HCT116 (cell line): ENCODE measurements at regions not wholly inside any gene's neighbourhood (a gene's known extent, or its start where the extent isn't known, plus 50 kb on each side); places are given as distances from the start of the nearest gene placed in this dataset.

Experiments
- ATAC-seq: fragments of 200-7000 bp; cut with Tn5 transposase; 2 replicates; pipeline ENCODE4 v1.9.1; 2020; ENCODE audit warnings: mild to moderate bottlenecking, moderate library complexity
- BruUV-seq: library from RNA; stranded (reverse); fragments of 400-500 nt; replicated peaks from 2 replicates; lab custom pipeline; 2021; lab: Mats Ljungman, UMichigan
- CTCF ChIA-PET: fragments of 300-600 bp; sonication (Branson Sonifier 250); formaldehyde crosslinking; loops from one replicate; lab custom pipeline; 2021; ENCODE audit warnings: antibody characterized with exemption; lab: Charles Lee
- POLR2A ChIA-PET: fragments of 300-600, 350-600 bp; sonication (Branson Sonifier 250); formaldehyde crosslinking; loops from one replicate; lab custom pipeline; 2021; ENCODE audit warnings: antibody characterized with exemption; lab: Charles Lee
- RAD21 ChIA-PET, 2 experiments: fragments of 300-600 bp; sonication (Branson Sonifier 250); formaldehyde crosslinking; loops; one replicate each; lab custom pipeline; 2023; ENCODE audit warnings: low total read pairs in 2 of 2; ENCODE audit not compliant: uncharacterized antibody in 2 of 2, unreplicated experiment in 2 of 2, low non-redundant PET in 1 of 2; lab: Charles Lee
- DNase-seq: peaks from one replicate; pipeline ENCODE4 v3.0.0-alpha.2; 2010; ENCODE audit warnings: low read depth, low spot score
- H2AFZ ChIP-seq: fragments of 200-600 bp; shearing (Covaris generic), sonication (generic); 2 replicates; pipeline ENCODE4 v1.6.1; 2017; ENCODE audit warnings: low read depth, mixed run types, mixed read lengths, antibody characterized with exemption, low read length; ENCODE audit not compliant: poor library complexity, severe bottlenecking
- H3K27ac ChIP-seq: 2 replicates; pipeline ENCODE4 v1.5.1; 2012; ENCODE audit warnings: low read depth, low read length
- H3K27me3 ChIP-seq: fragments of 200-600 bp; sonication (generic); 2 replicates; pipeline ENCODE4 v1.6.1; 2016; ENCODE audit warnings: mixed run types, low read length, mixed read lengths; ENCODE audit not compliant: insufficient read depth
- H3K36me3 ChIP-seq, 2 experiments: fragments of 200-500 bp in 1 of 2; fragments of 200-600 bp in 1 of 2; sonication (Bioruptor generic) in 1 of 2; sonication (generic) in 1 of 2; 2 replicates each; pipeline versions ENCODE4 v1.5.1 to v1.6.1; 2014 to 2016; ENCODE audit warnings: low read length in 2 of 2, inconsistent platforms in 1 of 2, mixed read lengths in 1 of 2, mixed run types in 1 of 2; ENCODE audit not compliant: insufficient read depth in 2 of 2, control insufficient read depth in 1 of 2
- H3K4me1 ChIP-seq, 2 experiments: fragments of 200-600 bp in 1 of 2; sonication (generic) in 1 of 2; 2 replicates each; pipeline versions ENCODE4 v1.5.1 to v1.6.1; 2012 to 2017; ENCODE audit warnings: low read length in 2 of 2, inconsistent platforms in 1 of 2, mild to moderate bottlenecking in 1 of 2, mixed read lengths in 1 of 2, mixed run types in 1 of 2, moderate library complexity in 1 of 2; ENCODE audit not compliant: insufficient read depth in 2 of 2, control insufficient read depth in 1 of 2
- H3K4me2 ChIP-seq: fragments of 200-600 bp; sonication (generic); 2 replicates; pipeline ENCODE4 v1.6.1; 2017; ENCODE audit warnings: mixed run types, low read length, mixed read lengths
- H3K4me3 ChIP-seq, 2 experiments: fragments of 200-600 bp in 1 of 2; sonication (generic) in 1 of 2; replicated peaks in 1 of 2; 2 replicates each; pipeline ENCODE4 v1.5.1; 2011 to 2016; ENCODE audit warnings: low read length in 2 of 2, control low read depth in 1 of 2, low read depth in 1 of 2, mild to moderate bottlenecking in 1 of 2, mixed read lengths in 1 of 2, mixed run types in 1 of 2
- H3K79me2 ChIP-seq: fragments of 200-600 bp; sonication (generic); 2 replicates; pipeline ENCODE4 v1.6.1; 2017; ENCODE audit warnings: mild to moderate bottlenecking, mixed run types, low read length, moderate library complexity, mixed read lengths; ENCODE audit not compliant: insufficient read depth
- H3K9ac ChIP-seq: fragments of 200-600 bp; sonication (generic); 2 replicates; pipeline ENCODE4 v1.6.1; 2016; ENCODE audit warnings: low read length, mixed read lengths
- H3K9me2 ChIP-seq: fragments of 200-600 bp; sonication (generic), shearing (Covaris generic); 2 replicates; pipeline ENCODE4 v1.6.1; 2017; ENCODE audit warnings: mixed run types, mild to moderate bottlenecking, moderate library complexity; ENCODE audit not compliant: insufficient read depth
- H3K9me3 ChIP-seq, 2 experiments: fragments of 200-500 bp in 1 of 2; fragments of 200-600 bp in 1 of 2; sonication (Bioruptor generic) in 1 of 2; sonication (generic) in 1 of 2; 2 replicates each; pipeline ENCODE4 v1.6.1; 2014 to 2017; ENCODE audit warnings: low read length in 2 of 2, mixed read lengths in 2 of 2, inconsistent platforms in 1 of 2, low read depth in 1 of 2, mild to moderate bottlenecking in 1 of 2, mixed run types in 1 of 2, moderate library complexity in 1 of 2; ENCODE audit not compliant: control insufficient read depth in 1 of 2, insufficient read depth in 1 of 2
- H4K20me1 ChIP-seq: fragments of 200-600 bp; sonication (generic), shearing (Covaris generic); 2 replicates; pipeline ENCODE4 v1.6.1; 2017; ENCODE audit warnings: mixed run types, mild to moderate bottlenecking, moderate library complexity; ENCODE audit not compliant: insufficient read depth
- EGR1 ChIP-seq: IDR thresholded peaks from 2 replicates; pipeline ENCODE4 v1.6.1; 2012; ENCODE audit warnings: low read depth
- FOSL1 ChIP-seq: IDR thresholded peaks from 2 replicates; pipeline ENCODE4 v1.6.1; 2012; ENCODE audit warnings: low read depth
- JUND ChIP-seq: IDR thresholded peaks from 2 replicates; pipeline ENCODE4 v1.6.1; 2012
- POLR2AphosphoS5 ChIP-seq: IDR thresholded peaks from 2 replicates; pipeline ENCODE4 v1.6.1; 2011; ENCODE audit warnings: mild to moderate bottlenecking, low read depth, low read length, moderate library complexity
- SP1 ChIP-seq: IDR thresholded peaks from 2 replicates; pipeline ENCODE4 v1.6.1; 2012; ENCODE audit warnings: low read depth
- SRF ChIP-seq: IDR thresholded peaks from 2 replicates; pipeline ENCODE4 v1.6.1; 2012; ENCODE audit warnings: low read depth
- YY1 ChIP-seq: IDR thresholded peaks from 2 replicates; pipeline ENCODE4 v1.6.1; 2011; ENCODE audit warnings: low read length, low read depth, moderate library complexity, mild to moderate bottlenecking; ENCODE audit not compliant: insufficient replicate concordance; ENCODE audit errors: extremely low read depth
- intact Hi-C: fragments of 100-400 bp; cut with micrococcal nuclease; formaldehyde crosslinking; loops from 2 replicates; pipeline ENCODE4 v1.10.0; 2022
- TF ChIP-seq, protein P1 (sequence below): IDR thresholded peaks from 2 replicates; pipeline ENCODE4 v1.6.1; 2012; ENCODE audit warnings: low read depth
- TF ChIP-seq, protein P2 (sequence below): IDR thresholded peaks from 2 replicates; pipeline ENCODE4 v1.6.1; 2012
- TF ChIP-seq, protein P3 (sequence below): IDR thresholded peaks from 2 replicates; pipeline ENCODE4 v1.6.1; 2012
- TF ChIP-seq, protein P4 (sequence below), 3 experiments: fragments of 200-600 bp in 1 of 3; sonication (generic) in 1 of 3; IDR thresholded peaks in 2 of 3; conservative IDR thresholded peaks in 1 of 3; 2 replicates each; pipeline ENCODE4 v1.5.1; 2012 to 2017; ENCODE audit warnings: low read depth in 2 of 3, low read length in 2 of 3, antibody characterized with exemption in 1 of 3, borderline replicate concordance in 1 of 3, control low read depth in 1 of 3, mild to moderate bottlenecking in 1 of 3, mixed read lengths in 1 of 3, mixed run types in 1 of 3, moderate library complexity in 1 of 3; ENCODE audit not compliant: insufficient read depth in 1 of 3

DNA sequence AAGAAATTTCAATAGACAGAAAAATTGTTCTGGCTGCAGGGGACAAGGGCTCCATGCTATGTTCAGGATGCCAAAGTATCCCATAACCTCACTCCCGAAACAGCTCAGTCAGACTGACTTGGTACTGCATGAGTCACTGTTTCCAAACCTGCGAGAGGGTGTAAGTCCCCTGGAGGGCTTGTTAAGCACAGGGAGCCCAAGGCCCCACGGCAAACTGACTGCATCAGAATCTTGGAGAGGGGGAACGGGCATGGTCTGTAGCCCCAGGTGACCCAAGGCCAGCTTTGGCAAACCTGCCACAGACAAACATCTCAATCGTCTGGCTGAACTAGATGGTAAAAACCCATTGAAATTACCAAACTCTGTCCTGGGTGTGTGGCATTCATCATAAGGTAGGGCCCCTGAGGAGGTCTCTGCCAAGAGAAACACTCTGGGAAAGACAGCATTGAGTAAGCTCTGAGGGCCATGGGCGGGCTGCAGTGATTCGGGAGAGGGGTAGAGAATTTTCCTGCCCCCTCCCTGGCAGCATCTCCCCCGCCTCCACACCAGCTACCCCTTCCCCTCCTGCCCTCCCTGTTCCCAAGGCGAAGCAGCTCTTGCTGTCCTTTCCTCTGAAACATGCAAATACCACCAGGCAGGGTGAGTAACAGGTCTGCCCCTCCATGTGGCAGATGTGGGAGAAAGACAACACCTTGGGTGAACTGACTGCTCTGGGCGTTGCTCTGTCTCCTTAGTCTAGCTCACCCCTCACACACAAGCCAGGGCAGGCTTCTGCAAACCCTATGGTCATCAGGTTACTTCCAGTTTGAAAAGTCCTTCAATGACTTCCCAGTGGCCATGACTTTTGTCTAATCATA lies 274.7 kb upstream of the SIX2 start:
- intact Hi-C loops = no loop called here
- Histone ChIP-seq H3K4me3 (no peak overlapping the region), H4K20me1 (no peaks in the 10 kb centered on the region), H3K9ac (no peak overlapping the region), H3K9me3 (no peaks in the 10 kb centered on the region), H3K4me1 (peaks cover 0 to 15% of the 10 kb centered on the region in 2 experiments; a peak in 1 of 4 replicates), H3K27ac (no peak overlapping the region), H3K27me3 (no peaks in the 10 kb centered on the region), H3K36me3 (no peaks in the 10 kb centered on the region), H3K9me2 (no peaks in the 10 kb centered on the region), H3K79me2 (no peaks in the 10 kb centered on the region), H3K4me2 (no peak overlapping the region), H2AFZ (no peak overlapping the region)
- ATAC-seq (no peak), DNase-seq (peak; percentile 23)
- ChIA-PET CTCF (no interaction called here), RAD21 (no interaction called here), POLR2A (no interaction called here)
- no TSS peak for BruUV-seq
- TF ChIP-seq FOSL1 = peak; percentile 49
- TF ChIP-seq JUND = peak; percentile 31; the same call in 1 of the 2 replicates
- TF ChIP-seq YY1 = no peak
- peak; percentile 23; the same call in 1 of the 2 replicates for TF ChIP-seq SP1

DNA sequence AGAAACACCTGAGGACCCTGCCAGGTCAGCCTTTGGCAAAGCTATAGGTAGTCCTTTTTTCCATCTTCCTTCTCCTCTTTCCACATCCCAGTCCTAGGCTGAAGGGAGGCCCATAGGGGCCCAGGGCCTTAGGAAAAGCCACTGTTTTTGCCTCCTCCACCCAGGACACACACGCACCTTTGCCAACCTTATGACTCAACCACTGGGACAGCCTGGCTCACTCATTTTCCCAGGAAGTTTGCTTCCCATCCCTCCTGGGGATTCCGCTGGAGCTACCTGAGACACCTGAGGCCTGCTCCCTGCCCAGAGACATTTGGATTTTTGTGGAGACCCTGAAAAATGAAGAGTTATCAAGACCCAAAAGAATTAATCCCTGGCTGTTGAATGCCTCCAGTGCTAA lies 273.4 kb upstream of the SIX2 start:
- TF ChIP-seq FOSL1 = no peak
- no peak for TF ChIP-seq YY1
- TF ChIP-seq, protein P1, sequence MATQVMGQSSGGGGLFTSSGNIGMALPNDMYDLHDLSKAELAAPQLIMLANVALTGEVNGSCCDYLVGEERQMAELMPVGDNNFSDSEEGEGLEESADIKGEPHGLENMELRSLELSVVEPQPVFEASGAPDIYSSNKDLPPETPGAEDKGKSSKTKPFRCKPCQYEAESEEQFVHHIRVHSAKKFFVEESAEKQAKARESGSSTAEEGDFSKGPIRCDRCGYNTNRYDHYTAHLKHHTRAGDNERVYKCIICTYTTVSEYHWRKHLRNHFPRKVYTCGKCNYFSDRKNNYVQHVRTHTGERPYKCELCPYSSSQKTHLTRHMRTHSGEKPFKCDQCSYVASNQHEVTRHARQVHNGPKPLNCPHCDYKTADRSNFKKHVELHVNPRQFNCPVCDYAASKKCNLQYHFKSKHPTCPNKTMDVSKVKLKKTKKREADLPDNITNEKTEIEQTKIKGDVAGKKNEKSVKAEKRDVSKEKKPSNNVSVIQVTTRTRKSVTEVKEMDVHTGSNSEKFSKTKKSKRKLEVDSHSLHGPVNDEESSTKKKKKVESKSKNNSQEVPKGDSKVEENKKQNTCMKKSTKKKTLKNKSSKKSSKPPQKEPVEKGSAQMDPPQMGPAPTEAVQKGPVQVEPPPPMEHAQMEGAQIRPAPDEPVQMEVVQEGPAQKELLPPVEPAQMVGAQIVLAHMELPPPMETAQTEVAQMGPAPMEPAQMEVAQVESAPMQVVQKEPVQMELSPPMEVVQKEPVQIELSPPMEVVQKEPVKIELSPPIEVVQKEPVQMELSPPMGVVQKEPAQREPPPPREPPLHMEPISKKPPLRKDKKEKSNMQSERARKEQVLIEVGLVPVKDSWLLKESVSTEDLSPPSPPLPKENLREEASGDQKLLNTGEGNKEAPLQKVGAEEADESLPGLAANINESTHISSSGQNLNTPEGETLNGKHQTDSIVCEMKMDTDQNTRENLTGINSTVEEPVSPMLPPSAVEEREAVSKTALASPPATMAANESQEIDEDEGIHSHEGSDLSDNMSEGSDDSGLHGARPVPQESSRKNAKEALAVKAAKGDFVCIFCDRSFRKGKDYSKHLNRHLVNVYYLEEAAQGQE = no peak
- TF ChIP-seq EGR1 = no peak
- TF ChIP-seq SRF = no peak
- TF ChIP-seq, protein P2, sequence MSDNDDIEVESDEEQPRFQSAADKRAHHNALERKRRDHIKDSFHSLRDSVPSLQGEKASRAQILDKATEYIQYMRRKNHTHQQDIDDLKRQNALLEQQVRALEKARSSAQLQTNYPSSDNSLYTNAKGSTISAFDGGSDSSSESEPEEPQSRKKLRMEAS = no peak
- TF ChIP-seq, protein P3, sequence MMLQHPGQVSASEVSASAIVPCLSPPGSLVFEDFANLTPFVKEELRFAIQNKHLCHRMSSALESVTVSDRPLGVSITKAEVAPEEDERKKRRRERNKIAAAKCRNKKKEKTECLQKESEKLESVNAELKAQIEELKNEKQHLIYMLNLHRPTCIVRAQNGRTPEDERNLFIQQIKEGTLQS = no peak
- TF ChIP-seq, protein P4, sequence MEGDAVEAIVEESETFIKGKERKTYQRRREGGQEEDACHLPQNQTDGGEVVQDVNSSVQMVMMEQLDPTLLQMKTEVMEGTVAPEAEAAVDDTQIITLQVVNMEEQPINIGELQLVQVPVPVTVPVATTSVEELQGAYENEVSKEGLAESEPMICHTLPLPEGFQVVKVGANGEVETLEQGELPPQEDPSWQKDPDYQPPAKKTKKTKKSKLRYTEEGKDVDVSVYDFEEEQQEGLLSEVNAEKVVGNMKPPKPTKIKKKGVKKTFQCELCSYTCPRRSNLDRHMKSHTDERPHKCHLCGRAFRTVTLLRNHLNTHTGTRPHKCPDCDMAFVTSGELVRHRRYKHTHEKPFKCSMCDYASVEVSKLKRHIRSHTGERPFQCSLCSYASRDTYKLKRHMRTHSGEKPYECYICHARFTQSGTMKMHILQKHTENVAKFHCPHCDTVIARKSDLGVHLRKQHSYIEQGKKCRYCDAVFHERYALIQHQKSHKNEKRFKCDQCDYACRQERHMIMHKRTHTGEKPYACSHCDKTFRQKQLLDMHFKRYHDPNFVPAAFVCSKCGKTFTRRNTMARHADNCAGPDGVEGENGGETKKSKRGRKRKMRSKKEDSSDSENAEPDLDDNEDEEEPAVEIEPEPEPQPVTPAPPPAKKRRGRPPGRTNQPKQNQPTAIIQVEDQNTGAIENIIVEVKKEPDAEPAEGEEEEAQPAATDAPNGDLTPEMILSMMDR (IDR thresholded peaks at IDR 0.05 in 2 of 3, conservative IDR thresholded peaks at IDR 0.05 in 1 of 3; ENCODE audit: borderline replicate concordance in 1 of 3, insufficient read depth in 1 of 3, low read depth in 2 of 3, low read length in 2 of 3) = no peak
- TF ChIP-seq POLR2AphosphoS5 = no peak
- no peak for DNase-seq
- intact Hi-C loops = no loop called here
- ChIA-PET RAD21 (no interaction called here), POLR2A (no interaction called here), CTCF (no interaction called here)
- Histone ChIP-seq H3K36me3 (no peaks in the 10 kb centered on the region), H3K4me3 (no peak overlapping the region), H3K9me3 (no peaks in the 10 kb centered on the region), H3K4me1 (peaks cover 0 to 15% of the 10 kb centered on the region in 2 experiments; a peak in 1 of 4 replicates), H3K4me2 (no peak overlapping the region), H3K79me2 (no peaks in the 10 kb centered on the region), H3K9ac (no peak overlapping the region), H3K9me2 (no peaks in the 10 kb centered on the region), H4K20me1 (no peaks in the 10 kb centered on the region), H2AFZ (no peak overlapping the region), H3K27ac (no peak overlapping the region), H3K27me3 (no peaks in the 10 kb centered on the region)
- no TSS peak for BruUV-seq
- ATAC-seq = no peak
